ENCODE measurements at regions not wholly inside any gene's neighbourhood (a gene's known extent, or its start where the extent isn't known, plus 50 kb on each side); places are given as distances from the start of the nearest gene placed in this dataset.

GRCh38 chr17:33940769-33941370, 314.2 kb upstream of the CCL2 start:
- Mint-ChIP-seq H3K9me3 (ENCODE audit: insufficient read depth) (no peaks in the 10 kb centered on the region), H3K27me3 (peaks cover 4% of the 10 kb centered on the region), H3K27ac (no peak overlapping the region), H3K4me3 (no peak overlapping the region), H3K4me1 (no peaks in the 10 kb centered on the region)
- ChIA-PET CTCF (no interaction called here), POLR2A (no interaction called here)
- 79% methylated on average over 6 of the region's 7 CpGs for WGBS (ENCODE audit: insufficient coverage)
- Histone ChIP-seq H3K36me3 (replicated peaks in 1 of 2; ENCODE audit: control extremely low read depth in 1 of 2, control insufficient read depth in 1 of 2, extremely low read depth in 1 of 2, insufficient read depth in 2 of 2, low read length in 1 of 2) (no peaks in the 10 kb centered on the region), H2AFZ (ENCODE audit: insufficient read depth, low read depth, low read length, poor library complexity, severe bottlenecking) (no peak overlapping the region), H3K9me3 (ENCODE audit: control extremely low read depth in 1 of 3, control insufficient read depth in 2 of 3, insufficient read depth in 1 of 3, low read length in 2 of 3) (no peaks in the 10 kb centered on the region), H4K20me1 (ENCODE audit: control insufficient read depth, insufficient read depth, low read length, poor library complexity, severe bottlenecking) (no peaks in the 10 kb centered on the region), H3K4me2 (replicated peaks; ENCODE audit: low read depth, low read length, poor library complexity, severe bottlenecking) (no peak overlapping the region), H3K27me3 (replicated peaks in 1 of 4; ENCODE audit: control extremely low read depth in 1 of 4, control insufficient read depth in 3 of 4, insufficient read depth in 4 of 4, low read length in 3 of 4) (peaks cover 0 to 3% (median 0%) of the 10 kb centered on the region in 4 experiments), H3K79me2 (ENCODE audit: control insufficient read depth, insufficient read depth, low read length) (no peaks in the 10 kb centered on the region), H3K27ac (ENCODE audit: low read length in 2 of 2) (no peak overlapping the region), H3K9ac (ENCODE audit: low read length) (no peak overlapping the region), H3K4me3 (ENCODE audit: control extremely low read depth in 1 of 5, extremely low read depth in 1 of 5, insufficient read depth in 1 of 5, low read depth in 2 of 5, low read length in 4 of 5) (no peak overlapping the region), H3K4me1 (ENCODE audit: control insufficient read depth in 2 of 2, insufficient read depth in 2 of 2, low read length in 2 of 2) (no peaks in the 10 kb centered on the region)
- ATAC-seq (ENCODE audit: low read depth), result no peak
- DNase-seq, result no peak
- no peak for TF ChIP-seq CTCF (IDR thresholded peaks at IDR 0.05)
- TF ChIP-seq EZH2 (IDR thresholded peaks at IDR 0.05; ENCODE audit: borderline replicate concordance, insufficient read depth, low read depth, low read length, poor library complexity, severe bottlenecking), result no peak
- intact Hi-C loops (cut with micrococcal nuclease), result no loop called here

- CTCF ChIA-PET, result no interaction called here
- no peak overlapping the region for H2AFZ ChIP-seq (ENCODE audit: insufficient read depth, low read depth, low read length, poor library complexity, severe bottlenecking)
Observed at GRCh38 chr17:33941744-33942143, 313.3 kb upstream of the CCL2 start.

More at GRCh38 chr17:33941744-33942143, 313.3 kb upstream of the CCL2 start:
- POLR2A ChIA-PET, result no interaction called here
- TF ChIP-seq CTCF (IDR thresholded peaks at IDR 0.05) (no peak), EZH2 (IDR thresholded peaks at IDR 0.05; ENCODE audit: borderline replicate concordance, insufficient read depth, low read depth, low read length, poor library complexity, severe bottlenecking) (no peak)
- Histone ChIP-seq H3K4me1 (ENCODE audit: control insufficient read depth in 2 of 2, insufficient read depth in 2 of 2, low read length in 2 of 2) (no peaks in the 10 kb centered on the region), H3K36me3 (replicated peaks in 1 of 2; ENCODE audit: control extremely low read depth in 1 of 2, control insufficient read depth in 1 of 2, extremely low read depth in 1 of 2, insufficient read depth in 2 of 2, low read length in 1 of 2) (no peaks in the 10 kb centered on the region), H3K4me3 (ENCODE audit: control extremely low read depth in 1 of 5, extremely low read depth in 1 of 5, insufficient read depth in 1 of 5, low read depth in 2 of 5, low read length in 4 of 5) (no peak overlapping the region), H3K27ac (ENCODE audit: low read length in 2 of 2) (no peak overlapping the region), H3K9me3 (ENCODE audit: control extremely low read depth in 1 of 3, control insufficient read depth in 2 of 3, insufficient read depth in 1 of 3, low read length in 2 of 3) (no peaks in the 10 kb centered on the region), H3K9ac (ENCODE audit: low read length) (no peak overlapping the region), H3K27me3 (replicated peaks in 1 of 4; ENCODE audit: control extremely low read depth in 1 of 4, control insufficient read depth in 3 of 4, insufficient read depth in 4 of 4, low read length in 3 of 4) (peaks cover 0 to 3% (median 0%) of the 10 kb centered on the region in 4 experiments), H4K20me1 (ENCODE audit: control insufficient read depth, insufficient read depth, low read length, poor library complexity, severe bottlenecking) (no peaks in the 10 kb centered on the region), H3K79me2 (ENCODE audit: control insufficient read depth, insufficient read depth, low read length) (no peaks in the 10 kb centered on the region), H3K4me2 (replicated peaks; ENCODE audit: low read depth, low read length, poor library complexity, severe bottlenecking) (no peak overlapping the region)
- Mint-ChIP-seq H3K27me3 (peaks cover 8% of the 10 kb centered on the region), H3K4me3 (no peak overlapping the region), H3K9me3 (ENCODE audit: insufficient read depth) (no peaks in the 10 kb centered on the region), H3K27ac (no peak overlapping the region), H3K4me1 (no peaks in the 10 kb centered on the region)
- intact Hi-C loops (cut with micrococcal nuclease), result no loop called here
- DNase-seq, result no peak
- WGBS (ENCODE audit: insufficient coverage), result 94% methylated on average over 6 of the region's 6 CpGs
- no peak for ATAC-seq (ENCODE audit: low read depth)
